H1 (cell line): ENCODE measurements at regions not wholly inside any gene's neighbourhood (a gene's known extent, or its start where the extent isn't known, plus 50 kb on each side); places are given as distances from the start of the nearest gene placed in this dataset.

Experiments
- E2F6 ChIP-seq: IDR thresholded peaks from 2 replicates; pipeline ENCODE4 v1.6.1; 2012; ENCODE audit warnings: inconsistent platforms
- EZH2 ChIP-seq: fragments of 200-600 bp; sonication (generic); IDR thresholded peaks from 2 replicates; pipeline ENCODE4 v1.7.1; 2012; ENCODE audit warnings: low read depth, mild to moderate bottlenecking, moderate library complexity, low read length, inconsistent platforms; ENCODE audit not compliant: severe bottlenecking
- NANOG ChIP-seq: IDR thresholded peaks from 2 replicates; pipeline ENCODE4 v1.6.1; 2011; ENCODE audit warnings: low read length, low read depth, mild to moderate bottlenecking, inconsistent platforms; ENCODE audit not compliant: insufficient read depth, poor library complexity, severe bottlenecking
- RNF2 ChIP-seq: fragments of 200-900, 300-1000 bp; sonication (generic); IDR thresholded peaks from 2 replicates; pipeline ENCODE4 v1.7.1; 2016; ENCODE audit warnings: borderline replicate concordance, low read depth, mild to moderate bottlenecking, antibody characterized with exemption, low read length; ENCODE audit not compliant: poor library complexity, severe bottlenecking; ENCODE audit errors: missing control alignments
- SAP30 ChIP-seq: fragments of 300-600 bp; sonication (generic); IDR thresholded peaks from 2 replicates; pipeline ENCODE4 v1.7.1; 2012; ENCODE audit warnings: low read length, moderate library complexity, mild to moderate bottlenecking, inconsistent platforms; ENCODE audit not compliant: insufficient read depth, insufficient replicate concordance
- SRF ChIP-seq: IDR thresholded peaks from 2 replicates; pipeline ENCODE4 v1.6.1; 2011; ENCODE audit warnings: mild to moderate bottlenecking, low read depth, low read length, moderate library complexity
- TAF1 ChIP-seq: IDR thresholded peaks from 2 replicates; pipeline ENCODE4 v1.6.1; 2011; ENCODE audit warnings: mild to moderate bottlenecking, low read depth, low read length

DNA sequence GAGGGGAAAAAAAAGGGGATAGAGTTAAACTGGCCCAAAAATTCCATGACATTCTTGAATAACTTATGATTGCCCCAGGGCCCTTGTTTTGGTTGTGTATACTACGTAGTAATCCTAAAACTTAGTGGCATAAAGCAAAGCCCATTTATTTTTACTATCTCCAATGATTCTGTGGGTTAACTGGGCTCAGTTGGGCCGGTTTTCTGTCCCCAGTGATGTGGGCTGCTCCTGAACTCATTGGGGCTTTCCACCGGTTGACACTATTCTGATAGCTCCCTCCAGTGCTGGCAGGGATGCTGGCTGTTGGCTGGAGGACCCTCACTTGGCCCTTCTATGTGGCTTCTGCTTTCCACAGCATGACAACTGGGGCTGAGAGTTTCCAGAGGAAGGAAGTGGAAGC is 60.0 kb upstream of the TGIF1 start (continued):
- TF ChIP-seq RNF2 (no peak), SRF (no peak), EZH2 (no peak), TAF1 (no peak), E2F6 (no peak), NANOG (no peak), SAP30 (no peak)
